GM21619 (cell line): ENCODE measurements at regions not wholly inside any gene's neighbourhood (a gene's known extent, or its start where the extent isn't known, plus 50 kb on each side); places are given as distances from the start of the nearest gene placed in this dataset.
"Not testable (repeated sequence)": the region's sequence is repeated elsewhere in the genome, so short reads cannot be mapped to it uniquely, and the experiment has no call there.

Experiments
- ATAC-seq: cut with Tn5 transposase; IDR thresholded peaks from one replicate; pipeline ENCODE4 v1.9.1; 2021; ENCODE audit not compliant: unreplicated experiment

- no peak for ATAC-seq
Observed at GRCh38 chr7:96770758-96771157, 61.1 kb upstream of the SEM1 start.

- ATAC-seq, result no peak
Observed at GRCh38 chr7:96772139-96772694, 62.6 kb upstream of the SEM1 start.

- ATAC-seq, result no peak
Observed at GRCh38 chr7:96773483-96773882, 63.8 kb upstream of the SEM1 start.

- ATAC-seq, result no peak
Observed at GRCh38 chr7:96774358-96774757, 64.7 kb upstream of the SEM1 start.

GRCh38 chr7:96775046-96775445 lies 65.4 kb upstream of the SEM1 start:
- no peak for ATAC-seq

- no peak for ATAC-seq
Observed at GRCh38 chr7:96778263-96778662, 68.6 kb upstream of the SEM1 start.

- no peak for ATAC-seq
Observed at GRCh38 chr7:96781919-96782318, 72.3 kb upstream of the SEM1 start.

- not testable (repeated sequence) for ATAC-seq
Observed at GRCh38 chr7:96782686-96783298, 73.1 kb upstream of the SEM1 start.

- ATAC-seq, result no peak
Observed at GRCh38 chr7:96784597-96784996, 75.0 kb upstream of the SEM1 start.

- ATAC-seq, result no peak
Observed at GRCh38 chr7:96786261-96786997, 76.8 kb upstream of the SEM1 start.

- ATAC-seq, result no peak
Observed at GRCh38 chr7:96786998-96787395, 77.4 kb upstream of the SEM1 start.

GRCh38 chr7:96789914-96790313 lies 80.3 kb upstream of the SEM1 start:
- no peak for ATAC-seq

GRCh38 chr7:96792115-96792514 lies 82.5 kb upstream of the SEM1 start:
- no peak for ATAC-seq

GRCh38 chr7:96794063-96794462 lies 84.4 kb upstream of the SEM1 start:
- no peak for ATAC-seq

- no peak for ATAC-seq
Observed at GRCh38 chr7:96800122-96800521, 90.5 kb upstream of the SEM1 start.

GRCh38 chr7:96800824-96801223 lies 91.2 kb upstream of the SEM1 start:
- no peak for ATAC-seq

- ATAC-seq, result no peak
Observed at GRCh38 chr7:96819111-96819700, 109.6 kb upstream of the SEM1 start.

GRCh38 chr7:96821131-96821530 lies 111.5 kb upstream of the SEM1 start:
- not testable (repeated sequence) for ATAC-seq

GRCh38 chr7:96822824-96823223 lies 113.2 kb upstream of the SEM1 start:
- ATAC-seq, result no peak

- no peak for ATAC-seq
Observed at GRCh38 chr7:96823274-96823673, 113.6 kb upstream of the SEM1 start.

GRCh38 chr7:96824686-96825085 lies 115.0 kb upstream of the SEM1 start:
- ATAC-seq, result no peak

- no peak for ATAC-seq
Observed at GRCh38 chr7:96825285-96825684, 115.6 kb upstream of the SEM1 start.
